ENCODE measurements at regions not wholly inside any gene's neighbourhood (a gene's known extent, or its start where the extent isn't known, plus 50 kb on each side); places are given as distances from the start of the nearest gene placed in this dataset.

DNA sequence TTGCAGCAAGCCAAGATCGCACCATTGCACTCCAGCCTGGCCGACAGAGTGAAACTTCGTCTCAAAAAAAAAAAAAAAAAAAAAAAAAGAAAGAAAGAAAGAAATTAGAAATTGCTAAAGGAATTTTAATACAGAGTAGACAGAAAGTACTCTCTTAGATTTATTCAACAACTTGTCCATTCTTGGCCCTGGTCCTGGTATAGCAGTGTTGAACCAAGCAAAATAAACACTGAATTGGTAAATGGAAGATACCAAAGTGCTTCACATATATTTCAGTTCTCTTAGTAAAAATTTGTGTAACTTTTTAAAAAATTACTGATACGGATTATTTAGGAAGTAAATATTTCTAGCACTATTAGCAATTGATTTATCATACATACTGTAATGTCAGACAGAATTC, 165.9 kb upstream of the TLL1 start:
- Histone ChIP-seq H3K27ac (ENCODE audit: poor library complexity, severe bottlenecking) (no peak overlapping the region), H3K27me3 (ENCODE audit: insufficient read depth, poor library complexity, severe bottlenecking) (no peaks in the 10 kb centered on the region), H3K4me1 (ENCODE audit: insufficient read depth, poor library complexity, severe bottlenecking) (no peaks in the 10 kb centered on the region), H3K36me3 (ENCODE audit: low read depth) (no peaks in the 10 kb centered on the region), H3K4me3 (ENCODE audit: severe bottlenecking) (no peak overlapping the region), H3K9me3 (ENCODE audit: severe bottlenecking) (no peaks in the 10 kb centered on the region)
- ATAC-seq (ENCODE audit: low read depth) (no peak), DNase-seq (ENCODE audit: low spot score) (no peak)
- TF ChIP-seq CTCF (IDR thresholded peaks at IDR 0.05; ENCODE audit: poor library complexity, severe bottlenecking): no peak

DNA sequence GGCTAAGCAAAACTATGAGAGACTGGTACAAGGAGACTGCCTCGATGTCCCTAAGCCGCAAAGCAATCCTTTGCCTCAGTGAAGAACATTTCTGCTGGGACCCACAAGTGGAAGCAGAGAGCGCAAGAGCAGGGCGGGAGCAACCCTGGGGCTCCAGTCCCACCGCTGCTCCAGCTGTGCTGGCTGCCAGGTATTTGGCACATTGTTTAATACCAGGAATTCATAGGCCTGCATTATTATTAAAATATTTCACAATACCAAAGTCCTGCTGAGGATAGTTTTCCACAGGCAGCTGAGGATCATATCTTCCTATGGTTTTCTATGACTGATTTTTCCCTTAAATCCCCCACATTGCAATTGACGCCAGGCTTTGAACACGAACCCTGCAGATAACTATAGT, 163.5 kb upstream of the TLL1 start:
- ATAC-seq (ENCODE audit: low read depth) (no peak), DNase-seq (ENCODE audit: low spot score) (no peak)
- Histone ChIP-seq H3K9me3 (ENCODE audit: severe bottlenecking) (no peaks in the 10 kb centered on the region), H3K27me3 (ENCODE audit: insufficient read depth, poor library complexity, severe bottlenecking) (no peaks in the 10 kb centered on the region), H3K36me3 (ENCODE audit: low read depth) (no peaks in the 10 kb centered on the region), H3K4me1 (ENCODE audit: insufficient read depth, poor library complexity, severe bottlenecking) (no peaks in the 10 kb centered on the region), H3K4me3 (ENCODE audit: severe bottlenecking) (no peak overlapping the region), H3K27ac (ENCODE audit: poor library complexity, severe bottlenecking) (no peak overlapping the region)
- TF ChIP-seq CTCF (IDR thresholded peaks at IDR 0.05; ENCODE audit: poor library complexity, severe bottlenecking): no peak

- no peaks in the 10 kb centered on the region for H3K9me3 ChIP-seq (ENCODE audit: severe bottlenecking)
- no peak for DNase-seq (ENCODE audit: low spot score)
- H3K36me3 ChIP-seq (ENCODE audit: low read depth): no peaks in the 10 kb centered on the region
- no peak overlapping the region for H3K27ac ChIP-seq (ENCODE audit: poor library complexity, severe bottlenecking)
- TF ChIP-seq CTCF (IDR thresholded peaks at IDR 0.05; ENCODE audit: poor library complexity, severe bottlenecking): no peak
- ATAC-seq (ENCODE audit: low read depth): peak; percentile 55
- no peaks in the 10 kb centered on the region for H3K4me1 ChIP-seq (ENCODE audit: insufficient read depth, poor library complexity, severe bottlenecking)
- H3K27me3 ChIP-seq (ENCODE audit: insufficient read depth, poor library complexity, severe bottlenecking): no peaks in the 10 kb centered on the region
- H3K4me3 ChIP-seq (ENCODE audit: severe bottlenecking): no peak overlapping the region
Observed at GRCh38 chr4:165709973-165710526, 163.0 kb upstream of the TLL1 start.

GRCh38 chr4:165711436-165711835, 161.6 kb upstream of the TLL1 start:
- no peak for DNase-seq (ENCODE audit: low spot score)
- no peak for TF ChIP-seq CTCF (IDR thresholded peaks at IDR 0.05; ENCODE audit: poor library complexity, severe bottlenecking)
- no peaks in the 10 kb centered on the region for H3K27me3 ChIP-seq (ENCODE audit: insufficient read depth, poor library complexity, severe bottlenecking)
- H3K4me3 ChIP-seq (ENCODE audit: severe bottlenecking): no peak overlapping the region
- H3K27ac ChIP-seq (ENCODE audit: poor library complexity, severe bottlenecking): no peak overlapping the region
- H3K4me1 ChIP-seq (ENCODE audit: insufficient read depth, poor library complexity, severe bottlenecking): no peaks in the 10 kb centered on the region
- no peaks in the 10 kb centered on the region for H3K9me3 ChIP-seq (ENCODE audit: severe bottlenecking)
- no peak for ATAC-seq (ENCODE audit: low read depth)
- H3K36me3 ChIP-seq (ENCODE audit: low read depth): no peaks in the 10 kb centered on the region

DNA sequence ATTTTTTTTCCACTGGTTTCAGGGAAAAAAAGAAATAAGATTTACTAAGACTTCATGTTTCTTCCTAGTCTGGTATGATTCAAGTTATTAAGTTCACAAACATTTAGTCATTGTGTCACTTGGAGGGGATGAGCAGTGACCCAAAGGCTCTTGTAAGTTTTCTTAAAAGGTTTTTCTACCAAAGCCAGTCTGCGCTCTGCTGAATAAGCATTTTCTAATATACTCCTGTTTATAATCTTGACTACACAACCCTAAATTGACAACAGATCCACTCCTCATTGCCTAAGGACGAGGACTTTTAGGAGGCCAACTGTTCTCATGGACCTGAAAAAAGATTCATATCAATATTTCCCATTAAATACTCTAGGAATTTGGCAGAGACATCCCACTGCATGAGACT, 161.1 kb upstream of the TLL1 start:
- Histone ChIP-seq H3K27ac (ENCODE audit: poor library complexity, severe bottlenecking) (no peak overlapping the region), H3K36me3 (ENCODE audit: low read depth) (no peaks in the 10 kb centered on the region), H3K4me1 (ENCODE audit: insufficient read depth, poor library complexity, severe bottlenecking) (no peaks in the 10 kb centered on the region), H3K4me3 (ENCODE audit: severe bottlenecking) (no peak overlapping the region), H3K27me3 (ENCODE audit: insufficient read depth, poor library complexity, severe bottlenecking) (no peaks in the 10 kb centered on the region), H3K9me3 (ENCODE audit: severe bottlenecking) (no peaks in the 10 kb centered on the region)
- TF ChIP-seq CTCF (IDR thresholded peaks at IDR 0.05; ENCODE audit: poor library complexity, severe bottlenecking): no peak
- ATAC-seq (ENCODE audit: low read depth) (no peak), DNase-seq (ENCODE audit: low spot score) (no peak)

Data from RWPE2 (cell line).